SK-N-DZ (cell line): ENCODE measurements at regions not wholly inside any gene's neighbourhood (a gene's known extent, or its start where the extent isn't known, plus 50 kb on each side); places are given as distances from the start of the nearest gene placed in this dataset.
A peak's percentile ranks its signal among the peaks of the same experiment; 100 is the strongest.
"Not testable (repeated sequence)": the region's sequence is repeated elsewhere in the genome, so short reads cannot be mapped to it uniquely, and the experiment has no call there.

Experiments used
- DNase-seq: peaks from one replicate; pipeline ENCODE4 v3.0.0-alpha.2; 2015; ENCODE audit warnings: low spot score

GRCh38 chr4:138627096-138627495 is 384.9 kb upstream of the SLC7A11 start:
- DNase-seq: no peak

- DNase-seq: not testable (repeated sequence)
Measured at GRCh38 chr4:138622362-138622761, 380.2 kb upstream of the SLC7A11 start.

GRCh38 chr4:138616775-138617174 is 374.6 kb upstream of the SLC7A11 start:
- DNase-seq: no peak

GRCh38 chr4:138614398-138615142 is 372.4 kb upstream of the SLC7A11 start:
- DNase-seq: no peak

GRCh38 chr4:138612428-138612827 is 370.3 kb upstream of the SLC7A11 start:
- DNase-seq: no peak

- peak; percentile 40 for DNase-seq
Measured at GRCh38 chr4:138611721-138612120, 369.6 kb upstream of the SLC7A11 start.

- DNase-seq: peak; percentile 32
Measured at GRCh38 chr4:138611017-138611416, 368.9 kb upstream of the SLC7A11 start.

GRCh38 chr4:138609943-138610350 is 367.8 kb upstream of the SLC7A11 start:
- no peak for DNase-seq

- no peak for DNase-seq
Measured at GRCh38 chr4:138604556-138604955, 362.4 kb upstream of the SLC7A11 start.

GRCh38 chr4:138602664-138603063 is 360.5 kb upstream of the SLC7A11 start:
- DNase-seq: no peak

- DNase-seq: no peak
Measured at GRCh38 chr4:138599965-138600364, 357.8 kb upstream of the SLC7A11 start.

GRCh38 chr4:138598226-138598625 is 356.1 kb upstream of the SLC7A11 start:
- no peak for DNase-seq

GRCh38 chr4:138596896-138597295 is 354.7 kb upstream of the SLC7A11 start:
- DNase-seq: no peak

- DNase-seq: no peak
Measured at GRCh38 chr4:138595731-138596460, 353.7 kb upstream of the SLC7A11 start.

GRCh38 chr4:138595171-138595570 is 353.0 kb upstream of the SLC7A11 start:
- DNase-seq: no peak

- no peak for DNase-seq
Measured at GRCh38 chr4:138592796-138593195, 350.6 kb upstream of the SLC7A11 start.

GRCh38 chr4:138591808-138592207 is 349.7 kb upstream of the SLC7A11 start:
- DNase-seq: no peak

GRCh38 chr4:138588501-138588900 is 346.4 kb upstream of the SLC7A11 start:
- DNase-seq: no peak

- DNase-seq: no peak
Measured at GRCh38 chr4:138579146-138579545, 337.0 kb upstream of the SLC7A11 start.

- DNase-seq: not testable (repeated sequence)
Measured at GRCh38 chr4:138577826-138578225, 335.7 kb upstream of the SLC7A11 start.

GRCh38 chr4:138577145-138577544 is 335.0 kb upstream of the SLC7A11 start:
- DNase-seq: no peak

GRCh38 chr4:138576684-138577083 is 334.5 kb upstream of the SLC7A11 start:
- peak; percentile 3 for DNase-seq

GRCh38 chr4:138573246-138573645 is 331.1 kb upstream of the SLC7A11 start:
- no peak for DNase-seq
